ENCODE measurements at regions not wholly inside any gene's neighbourhood (a gene's known extent, or its start where the extent isn't known, plus 50 kb on each side); places are given as distances from the start of the nearest gene placed in this dataset.

GRCh38 chr18:64528646-64529045, 379.8 kb upstream of the LINC00305 start:
- no peak for DNase-seq

- DNase-seq, result no peak
Observed at GRCh38 chr18:64519201-64519600, 370.3 kb upstream of the LINC00305 start.

- DNase-seq, result no peak
Observed at GRCh38 chr18:64518191-64518590, 369.3 kb upstream of the LINC00305 start.

- no peak for DNase-seq
Observed at GRCh38 chr18:64513401-64513800, 364.5 kb upstream of the LINC00305 start.

- DNase-seq, result no peak
Observed at GRCh38 chr18:64490207-64490606, 341.3 kb upstream of the LINC00305 start.

GRCh38 chr18:64488698-64489097, 339.8 kb upstream of the LINC00305 start:
- no peak for DNase-seq

- no peak for DNase-seq
Observed at GRCh38 chr18:64474773-64475172, 325.9 kb upstream of the LINC00305 start.

GRCh38 chr18:64474255-64474654, 325.4 kb upstream of the LINC00305 start:
- no peak for DNase-seq

- DNase-seq, result no peak
Observed at GRCh38 chr18:64449434-64449833, 300.5 kb upstream of the LINC00305 start.

- DNase-seq, result no peak
Observed at GRCh38 chr18:64444819-64445218, 295.9 kb upstream of the LINC00305 start.

- DNase-seq, result no peak
Observed at GRCh38 chr18:64438178-64438577, 289.3 kb upstream of the LINC00305 start.

- no peak for DNase-seq
Observed at GRCh38 chr18:64436111-64436510, 287.2 kb upstream of the LINC00305 start.

- no peak for DNase-seq
Observed at GRCh38 chr18:64419156-64419555, 270.3 kb upstream of the LINC00305 start.

- no peak for DNase-seq
Observed at GRCh38 chr18:64416990-64417389, 268.1 kb upstream of the LINC00305 start.

GRCh38 chr18:64415218-64415617, 266.3 kb upstream of the LINC00305 start:
- DNase-seq, result no peak

GRCh38 chr18:64410685-64411084, 261.8 kb upstream of the LINC00305 start:
- DNase-seq, result no peak

GRCh38 chr18:64409511-64409910, 260.6 kb upstream of the LINC00305 start:
- DNase-seq, result no peak

- no peak for DNase-seq
Observed at GRCh38 chr18:64407606-64408005, 258.7 kb upstream of the LINC00305 start.

- DNase-seq, result no peak
Observed at GRCh38 chr18:64405161-64405560, 256.3 kb upstream of the LINC00305 start.

GRCh38 chr18:64403784-64404503, 255.1 kb upstream of the LINC00305 start:
- no peak for DNase-seq

GRCh38 chr18:64402636-64403035, 253.7 kb upstream of the LINC00305 start:
- DNase-seq, result no peak

GRCh38 chr18:64401268-64402060, 252.6 kb upstream of the LINC00305 start:
- no peak for DNase-seq

GRCh38 chr18:64399566-64399965, 250.7 kb upstream of the LINC00305 start:
- DNase-seq, result no peak

- DNase-seq, result no peak
Observed at GRCh38 chr18:64398320-64398719, 249.4 kb upstream of the LINC00305 start.

Measured in NCI-H510A (cell line).